ENCODE measurements at regions not wholly inside any gene's neighbourhood (a gene's known extent, or its start where the extent isn't known, plus 50 kb on each side); places are given as distances from the start of the nearest gene placed in this dataset.

GRCh38 chr12:114821570-114821969, 137.6 kb upstream of the TBX3 start:
- H3K9me3 Mint-ChIP-seq, result no peaks in the 10 kb centered on the region
- DNase-seq, result no peak
- peaks cover 14% of the 10 kb centered on the region; the same call in 1 of the 2 replicates for H3K4me1 Mint-ChIP-seq (ENCODE audit: low read depth)
- TF ChIP-seq, protein P1, sequence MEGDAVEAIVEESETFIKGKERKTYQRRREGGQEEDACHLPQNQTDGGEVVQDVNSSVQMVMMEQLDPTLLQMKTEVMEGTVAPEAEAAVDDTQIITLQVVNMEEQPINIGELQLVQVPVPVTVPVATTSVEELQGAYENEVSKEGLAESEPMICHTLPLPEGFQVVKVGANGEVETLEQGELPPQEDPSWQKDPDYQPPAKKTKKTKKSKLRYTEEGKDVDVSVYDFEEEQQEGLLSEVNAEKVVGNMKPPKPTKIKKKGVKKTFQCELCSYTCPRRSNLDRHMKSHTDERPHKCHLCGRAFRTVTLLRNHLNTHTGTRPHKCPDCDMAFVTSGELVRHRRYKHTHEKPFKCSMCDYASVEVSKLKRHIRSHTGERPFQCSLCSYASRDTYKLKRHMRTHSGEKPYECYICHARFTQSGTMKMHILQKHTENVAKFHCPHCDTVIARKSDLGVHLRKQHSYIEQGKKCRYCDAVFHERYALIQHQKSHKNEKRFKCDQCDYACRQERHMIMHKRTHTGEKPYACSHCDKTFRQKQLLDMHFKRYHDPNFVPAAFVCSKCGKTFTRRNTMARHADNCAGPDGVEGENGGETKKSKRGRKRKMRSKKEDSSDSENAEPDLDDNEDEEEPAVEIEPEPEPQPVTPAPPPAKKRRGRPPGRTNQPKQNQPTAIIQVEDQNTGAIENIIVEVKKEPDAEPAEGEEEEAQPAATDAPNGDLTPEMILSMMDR (IDR thresholded peaks at IDR 0.05), result no peak
- H3K4me3 Mint-ChIP-seq, result no peak overlapping the region
- no peaks in the 10 kb centered on the region for H3K36me3 Mint-ChIP-seq (ENCODE audit: low read depth)
- H3K27me3 Mint-ChIP-seq (ENCODE audit: insufficient read depth), result peaks cover 1% of the 10 kb centered on the region; the same call in 1 of the 2 replicates
- no peak overlapping the region for H3K27ac Mint-ChIP-seq

DNA sequence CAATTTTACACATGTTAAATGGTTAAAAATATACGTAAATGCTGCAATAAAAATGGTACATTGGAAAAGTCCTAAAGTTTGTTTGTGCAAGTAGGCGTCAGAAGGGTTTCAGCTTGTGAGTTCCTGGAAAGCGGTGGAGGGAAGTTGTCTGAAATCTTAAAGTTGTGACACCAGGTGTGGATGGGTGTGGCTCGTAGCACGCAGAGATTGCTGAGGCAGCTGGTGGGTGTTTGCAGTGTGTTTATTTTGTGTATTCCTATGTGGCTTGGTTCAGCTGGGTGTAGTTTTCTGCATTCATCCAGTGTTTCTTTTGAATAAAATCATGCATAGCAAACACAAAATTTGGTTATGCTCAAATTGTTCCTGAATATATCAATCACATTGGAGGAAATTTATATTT, 136.8 kb upstream of the TBX3 start:
- no peaks in the 10 kb centered on the region; the same call in 1 of the 2 replicates for H3K27me3 Mint-ChIP-seq (ENCODE audit: insufficient read depth)
- H3K4me3 Mint-ChIP-seq, result no peak overlapping the region
- H3K9me3 Mint-ChIP-seq, result no peaks in the 10 kb centered on the region
- peaks cover 14% of the 10 kb centered on the region; the same call in 1 of the 2 replicates for H3K4me1 Mint-ChIP-seq (ENCODE audit: low read depth)
- no peaks in the 10 kb centered on the region for H3K36me3 Mint-ChIP-seq (ENCODE audit: low read depth)
- no peak for DNase-seq
- no peak overlapping the region for H3K27ac Mint-ChIP-seq
- TF ChIP-seq, protein P1 (IDR thresholded peaks at IDR 0.05), result no peak

DNA sequence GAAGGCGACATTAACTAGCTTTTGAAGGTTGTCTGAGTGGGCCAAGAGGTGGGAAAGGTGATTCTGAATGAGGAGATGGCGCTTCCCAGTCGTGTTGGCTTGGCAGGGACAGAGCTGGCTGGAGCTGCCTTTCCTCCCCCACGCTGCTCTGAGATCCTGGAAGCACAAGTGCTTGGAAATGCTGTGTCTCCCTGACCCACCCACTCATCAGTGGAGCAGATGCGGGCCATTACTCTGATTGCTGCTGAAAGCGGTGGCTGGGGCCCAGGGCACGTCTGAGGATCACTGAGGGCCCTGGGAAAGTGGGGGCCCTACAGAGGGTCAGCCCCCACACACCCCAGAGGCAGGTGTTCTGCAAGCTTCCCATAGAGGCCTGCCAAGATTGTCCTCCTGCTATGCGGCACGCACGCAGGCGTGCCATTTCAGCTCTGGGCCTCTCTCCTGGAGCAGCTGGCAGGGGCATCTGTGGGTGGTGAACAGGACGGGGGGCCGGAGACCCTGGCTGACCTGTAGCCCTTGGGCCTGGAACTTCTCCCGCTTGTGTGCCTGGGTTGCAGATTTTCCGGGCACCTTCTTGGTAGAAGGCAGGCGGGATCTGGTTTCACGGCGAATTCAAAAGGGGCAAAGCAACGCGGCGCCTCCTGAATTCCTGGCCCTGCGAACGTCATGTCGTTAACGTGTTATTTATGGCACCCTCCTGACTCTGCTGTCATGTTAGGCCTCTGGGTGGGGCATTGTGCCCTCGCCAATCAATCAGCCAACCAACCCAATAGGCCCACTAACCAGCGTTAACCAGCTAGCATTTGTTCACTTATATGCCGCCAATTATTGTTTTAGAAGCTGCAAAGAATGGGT, 133.8 kb upstream of the TBX3 start:
- TF ChIP-seq, protein P1 (IDR thresholded peaks at IDR 0.05), result no peak
- peaks cover 14% of the 10 kb centered on the region; the same call in 1 of the 2 replicates for H3K4me1 Mint-ChIP-seq (ENCODE audit: low read depth)
- H3K27me3 Mint-ChIP-seq (ENCODE audit: insufficient read depth), result no peaks in the 10 kb centered on the region
- no peak overlapping the region for H3K27ac Mint-ChIP-seq
- H3K36me3 Mint-ChIP-seq (ENCODE audit: low read depth), result no peaks in the 10 kb centered on the region
- DNase-seq, result no peak
- H3K9me3 Mint-ChIP-seq, result no peaks in the 10 kb centered on the region
- no peak overlapping the region for H3K4me3 Mint-ChIP-seq

DNA sequence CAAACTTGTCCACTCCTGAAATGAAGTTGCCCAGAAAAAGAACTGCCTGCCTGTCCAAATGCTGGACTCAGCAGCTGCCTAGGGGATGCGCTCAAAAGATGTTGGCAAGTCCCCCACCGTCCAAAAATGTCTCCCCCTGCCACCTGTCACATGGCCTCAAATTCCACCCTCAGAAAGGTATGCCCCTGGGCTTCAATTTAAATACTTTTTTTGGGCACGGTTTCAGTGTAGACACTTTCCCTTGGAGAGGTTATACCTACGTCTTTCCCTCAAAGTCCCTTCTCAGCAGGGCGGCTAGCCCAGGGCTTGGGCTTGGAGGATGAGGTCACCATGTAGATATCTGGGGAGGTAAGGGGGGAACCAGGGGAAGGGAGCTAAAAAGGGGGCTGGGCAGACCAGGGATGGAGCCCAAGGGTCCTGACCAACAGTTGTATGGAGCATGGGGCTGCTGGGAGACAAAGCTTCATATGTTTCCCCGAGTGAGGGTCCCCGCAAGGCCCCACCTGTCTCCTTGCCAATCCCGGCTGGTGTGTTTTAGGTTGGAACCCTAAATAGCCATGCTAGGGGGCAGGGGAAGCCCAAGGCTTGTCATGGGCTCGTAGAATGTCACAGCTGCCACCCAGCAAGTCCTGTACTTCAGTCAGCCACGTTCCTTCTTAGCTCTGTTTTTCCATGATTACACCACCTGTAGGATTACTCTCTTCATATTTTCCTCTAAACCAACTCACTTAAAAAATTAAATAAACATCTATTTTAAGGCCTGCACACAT, 131.2 kb upstream of the TBX3 start:
- Mint-ChIP-seq H3K36me3 (ENCODE audit: low read depth) (no peaks in the 10 kb centered on the region), H3K4me3 (no peak overlapping the region), H3K9me3 (no peaks in the 10 kb centered on the region), H3K27ac (no peak overlapping the region), H3K27me3 (ENCODE audit: insufficient read depth) (no peaks in the 10 kb centered on the region; the same call in 1 of the 2 replicates), H3K4me1 (ENCODE audit: low read depth) (no peaks in the 10 kb centered on the region)
- no peak for DNase-seq
- TF ChIP-seq, protein P1 (IDR thresholded peaks at IDR 0.05), result no peak

- TF ChIP-seq, protein P1 (IDR thresholded peaks at IDR 0.05), result no peak
- H3K9me3 Mint-ChIP-seq, result no peaks in the 10 kb centered on the region
- no peak for DNase-seq
- H3K4me1 Mint-ChIP-seq (ENCODE audit: low read depth), result no peaks in the 10 kb centered on the region
- H3K36me3 Mint-ChIP-seq (ENCODE audit: low read depth), result no peaks in the 10 kb centered on the region
- no peak overlapping the region for H3K27ac Mint-ChIP-seq
- no peak overlapping the region for H3K4me3 Mint-ChIP-seq
- no peaks in the 10 kb centered on the region; the same call in 1 of the 2 replicates for H3K27me3 Mint-ChIP-seq (ENCODE audit: insufficient read depth)
These were observed 129.1 kb upstream of the TBX3 start for GRCh38 chr12:114812858-114813761.
